HUES48 (cell line): ENCODE measurements at regions not wholly inside any gene's neighbourhood (a gene's known extent, or its start where the extent isn't known, plus 50 kb on each side); places are given as distances from the start of the nearest gene placed in this dataset.

Source experiments
- H3K27ac ChIP-seq: one replicate; pipeline ENCODE4 v1.7.0; 2013; ENCODE audit warnings: low read depth, low read length, inconsistent platforms
- H3K27me3 ChIP-seq: 2 replicates; pipeline ENCODE4 v1.6.1; 2013; ENCODE audit warnings: mild to moderate bottlenecking, low read length; ENCODE audit not compliant: control insufficient read depth, insufficient read depth
- H3K36me3 ChIP-seq: 2 replicates; pipeline ENCODE4 v1.6.1; 2013; ENCODE audit warnings: low read length; ENCODE audit not compliant: control insufficient read depth, insufficient read depth
- H3K4me1 ChIP-seq: 2 replicates; pipeline ENCODE4 v1.6.1; 2013; ENCODE audit warnings: mild to moderate bottlenecking, low read length; ENCODE audit not compliant: control insufficient read depth, insufficient read depth
- H3K4me3 ChIP-seq: 2 replicates; pipeline ENCODE4 v1.5.1; 2013; ENCODE audit warnings: mild to moderate bottlenecking, low read depth, low read length
- H3K9ac ChIP-seq: 2 replicates; pipeline ENCODE4 v1.6.1; 2013; ENCODE audit warnings: mild to moderate bottlenecking, low read depth, low read length, moderate library complexity
- H3K9me3 ChIP-seq: 2 replicates; pipeline ENCODE4 v1.6.1; 2013; ENCODE audit warnings: low read length; ENCODE audit not compliant: control insufficient read depth, insufficient read depth

DNA sequence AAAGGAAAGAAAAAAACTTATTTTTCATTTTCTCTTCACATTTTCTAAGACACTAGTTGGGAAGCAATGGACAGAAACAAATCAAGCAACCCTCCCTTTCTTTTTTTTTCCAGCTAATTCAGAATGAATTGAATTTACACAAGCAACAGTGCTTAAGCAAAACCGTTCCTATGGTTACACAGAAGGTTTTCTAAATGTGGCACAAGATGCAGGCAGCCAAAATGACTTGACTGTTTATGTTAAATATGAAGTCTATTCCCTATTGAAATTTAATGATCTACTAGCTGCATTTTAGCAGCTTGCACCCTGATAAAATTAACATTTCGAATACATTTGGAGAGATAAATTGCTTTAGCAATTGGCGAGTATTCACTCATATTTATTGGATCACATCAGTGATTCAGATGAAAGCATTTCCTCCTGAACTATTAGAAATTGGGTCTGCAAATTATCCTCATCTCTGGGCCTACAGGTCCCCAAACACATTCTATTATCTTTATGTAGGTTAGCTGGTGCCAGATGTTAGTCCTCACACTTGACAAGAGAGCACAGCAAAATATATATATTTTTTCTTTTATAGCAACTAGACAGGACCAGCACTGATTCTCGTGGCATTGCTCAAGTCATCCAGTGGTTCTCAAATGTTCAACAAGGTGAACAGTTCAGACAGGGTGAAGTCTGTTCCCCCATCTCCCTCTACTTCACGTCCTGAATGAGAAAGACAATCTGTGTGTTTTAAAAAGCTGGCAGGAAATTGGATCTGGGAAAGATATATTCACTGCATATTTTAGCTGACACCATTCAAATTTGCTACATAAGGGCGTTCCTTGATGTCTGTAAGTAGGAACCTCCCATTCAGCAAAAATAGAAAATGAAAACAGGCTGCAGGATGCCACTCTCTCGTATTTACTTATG, 463.6 kb upstream of the KCNMB2 start:
- Histone ChIP-seq H3K27ac (no peak overlapping the region), H3K9me3 (no peaks in the 10 kb centered on the region), H3K9ac (no peak overlapping the region), H3K36me3 (no peaks in the 10 kb centered on the region), H3K27me3 (no peaks in the 10 kb centered on the region), H3K4me1 (no peaks in the 10 kb centered on the region), H3K4me3 (no peak overlapping the region)

DNA sequence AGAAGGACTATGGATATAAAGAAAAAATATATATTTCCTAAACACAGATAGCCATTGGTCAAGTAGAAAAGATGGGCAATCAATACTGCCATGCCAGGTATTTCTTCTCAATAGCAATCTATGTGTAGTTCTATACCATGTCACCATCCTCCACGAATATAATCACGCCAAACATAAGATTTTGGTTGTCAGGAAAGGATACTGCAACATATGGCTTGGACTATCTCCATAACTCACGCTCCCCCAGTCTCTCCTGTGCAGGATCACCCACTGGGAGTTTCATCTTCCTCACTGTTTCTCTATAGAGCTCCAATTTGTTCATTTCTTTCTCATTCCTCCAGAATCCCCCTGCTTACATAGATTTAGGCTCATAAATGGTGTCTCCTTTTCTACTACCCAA, 462.9 kb upstream of the KCNMB2 start:
- Histone ChIP-seq H3K27me3 (no peaks in the 10 kb centered on the region), H3K36me3 (no peaks in the 10 kb centered on the region), H3K27ac (no peak overlapping the region), H3K9ac (no peak overlapping the region), H3K4me3 (no peak overlapping the region), H3K9me3 (no peaks in the 10 kb centered on the region), H3K4me1 (no peaks in the 10 kb centered on the region)

DNA sequence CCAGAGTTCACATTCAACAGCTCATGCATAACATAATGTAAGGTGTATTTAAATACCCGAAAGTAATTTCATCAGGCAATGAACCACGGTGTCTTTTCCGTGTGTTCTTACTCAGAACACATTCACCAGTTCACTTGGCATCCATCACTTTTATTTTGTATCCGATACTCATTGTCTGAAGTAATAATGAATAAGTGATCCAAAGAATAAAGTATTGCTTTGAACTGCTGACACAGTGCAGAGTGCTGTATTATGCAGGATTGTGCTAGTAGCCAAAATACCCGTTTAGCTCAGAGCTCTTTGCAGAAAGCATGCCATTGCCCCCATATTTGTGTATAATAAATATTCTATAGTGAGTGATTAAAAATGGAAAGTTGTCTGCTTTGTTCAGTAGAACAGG, 460.9 kb upstream of the KCNMB2 start:
- Histone ChIP-seq H3K9me3 (no peaks in the 10 kb centered on the region), H3K27ac (no peak overlapping the region), H3K4me3 (no peak overlapping the region), H3K27me3 (no peaks in the 10 kb centered on the region), H3K36me3 (no peaks in the 10 kb centered on the region), H3K9ac (no peak overlapping the region), H3K4me1 (no peaks in the 10 kb centered on the region)

DNA sequence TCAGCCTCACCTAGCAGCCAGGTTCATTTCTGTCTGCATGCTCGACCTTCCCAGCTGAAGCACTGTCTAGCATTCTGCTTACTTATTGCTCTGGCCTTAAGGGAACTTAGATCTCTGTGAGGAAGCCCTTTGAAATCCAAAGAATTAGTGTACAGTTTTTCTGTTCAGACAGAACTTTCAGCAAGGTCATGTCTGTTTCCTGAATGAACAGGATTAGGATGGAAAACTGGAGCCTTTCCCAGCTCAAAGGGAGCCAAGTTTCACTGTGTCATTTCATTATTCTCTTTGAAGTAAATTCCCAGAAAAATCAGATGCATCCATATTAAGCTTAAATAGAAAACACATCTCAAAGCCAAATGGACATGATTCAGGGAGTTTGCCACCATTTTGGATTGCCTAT, 457.3 kb upstream of the KCNMB2 start:
- Histone ChIP-seq H3K4me3 (no peak overlapping the region), H3K27ac (no peak overlapping the region), H3K9ac (no peak overlapping the region), H3K4me1 (peaks cover 5% of the 10 kb centered on the region), H3K27me3 (no peaks in the 10 kb centered on the region), H3K36me3 (no peaks in the 10 kb centered on the region), H3K9me3 (no peaks in the 10 kb centered on the region)

DNA sequence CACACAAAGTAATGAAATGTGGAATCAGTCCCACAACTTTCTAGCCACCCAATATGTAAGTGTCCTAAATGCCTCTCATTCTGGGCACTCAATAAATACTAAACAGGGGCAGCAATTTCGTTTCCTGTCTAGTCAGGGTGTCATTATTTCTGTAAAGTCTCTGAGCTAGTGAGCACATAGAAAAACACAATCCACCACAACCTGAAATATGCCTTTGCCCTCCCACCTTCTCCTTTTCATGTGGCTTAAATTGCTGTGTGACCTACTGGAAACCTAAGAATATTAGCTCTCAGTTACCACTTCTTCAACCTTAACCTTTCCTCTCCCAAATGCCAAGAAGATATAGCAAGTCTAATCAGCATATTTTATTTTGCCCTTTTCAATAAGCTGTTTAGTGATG, 456.3 kb upstream of the KCNMB2 start:
- Histone ChIP-seq H3K27ac (no peak overlapping the region), H3K9me3 (no peaks in the 10 kb centered on the region), H3K4me1 (peaks cover 14% of the 10 kb centered on the region), H3K9ac (no peak overlapping the region), H3K4me3 (no peak overlapping the region), H3K27me3 (no peaks in the 10 kb centered on the region), H3K36me3 (no peaks in the 10 kb centered on the region)

DNA sequence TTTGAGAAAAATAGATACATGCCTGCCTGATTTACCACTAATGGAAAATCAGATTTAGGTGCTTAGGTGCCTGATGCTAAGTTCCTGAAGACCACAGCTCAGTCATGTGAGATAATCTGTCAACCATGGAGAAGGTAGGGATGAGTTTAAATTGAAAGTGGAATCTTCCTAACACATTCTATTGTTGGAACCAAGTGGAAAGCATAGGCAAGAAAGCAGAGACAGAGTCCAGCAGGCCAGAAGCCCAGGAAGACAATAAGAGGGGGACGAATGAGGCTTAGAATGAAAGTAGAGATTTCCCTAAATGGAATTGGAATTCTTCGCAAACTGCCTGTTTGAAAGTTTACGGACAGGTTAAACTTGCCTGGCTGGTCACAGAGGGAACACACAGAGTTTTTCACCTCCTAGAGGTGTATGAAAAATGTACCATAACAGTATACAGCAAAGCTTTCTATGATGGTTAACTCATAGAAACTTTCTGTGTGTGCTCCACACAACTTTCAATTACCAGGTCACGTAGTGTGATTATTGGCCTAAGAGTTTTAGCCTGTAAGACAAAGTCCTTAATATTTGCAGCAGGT, 453.8 kb upstream of the KCNMB2 start:
- peaks cover 24% of the 10 kb centered on the region for H3K4me1 ChIP-seq
- H3K9me3 ChIP-seq = no peaks in the 10 kb centered on the region
- no peak overlapping the region for H3K4me3 ChIP-seq
- no peak overlapping the region for H3K9ac ChIP-seq
- no peaks in the 10 kb centered on the region for H3K27me3 ChIP-seq
- H3K36me3 ChIP-seq = no peaks in the 10 kb centered on the region
- no peak overlapping the region for H3K27ac ChIP-seq

DNA sequence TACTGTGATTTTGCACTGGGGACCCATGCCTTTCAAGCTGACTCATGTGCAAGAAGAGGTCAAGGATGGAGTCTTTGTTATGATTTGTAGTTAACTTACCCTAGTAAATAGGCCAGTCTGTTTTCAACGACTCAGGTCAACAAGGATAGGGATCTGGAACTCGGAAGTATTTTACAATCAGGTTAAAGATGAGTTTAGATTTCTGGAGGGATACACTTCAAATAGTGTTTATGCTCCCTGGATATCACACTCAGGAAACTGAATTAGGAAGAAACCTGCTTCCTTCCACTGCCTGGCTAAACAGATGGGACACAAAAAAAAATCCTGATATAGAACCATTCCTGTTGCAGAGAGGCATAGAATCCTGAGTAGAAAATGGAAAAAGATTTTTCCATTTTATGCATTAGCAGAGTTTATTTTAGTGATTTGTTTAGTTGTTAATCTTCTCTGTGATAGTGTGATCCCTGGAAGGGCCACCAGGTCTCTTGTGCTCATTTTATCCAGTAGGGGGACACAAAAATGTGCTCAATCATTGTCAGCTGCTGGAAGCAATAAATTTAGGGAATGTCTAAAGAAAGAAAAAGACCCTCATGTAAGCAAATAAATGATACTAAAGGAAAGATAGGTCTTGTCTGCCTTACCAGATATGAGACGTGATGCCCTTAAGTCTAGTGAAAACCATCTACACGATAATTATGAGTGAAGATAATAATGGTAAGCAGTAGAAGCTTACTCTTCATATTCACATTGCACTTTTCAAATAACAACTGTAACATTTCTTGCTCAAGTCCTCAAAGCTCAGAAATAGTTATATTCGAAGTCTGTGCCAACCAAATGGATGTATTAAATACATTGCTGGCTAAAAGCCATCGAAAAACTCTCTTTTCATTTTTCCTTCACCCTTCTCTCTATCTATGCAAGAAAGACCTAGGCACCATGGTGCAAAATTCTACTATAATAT, 452.1 kb upstream of the KCNMB2 start:
- Histone ChIP-seq H3K9ac (no peak overlapping the region; the same call in 1 of the 2 replicates), H3K27me3 (no peaks in the 10 kb centered on the region), H3K27ac (peak overlapping the region; percentile 31), H3K4me1 (peaks cover 24% of the 10 kb centered on the region), H3K4me3 (no peak overlapping the region), H3K36me3 (no peaks in the 10 kb centered on the region), H3K9me3 (no peaks in the 10 kb centered on the region)

DNA sequence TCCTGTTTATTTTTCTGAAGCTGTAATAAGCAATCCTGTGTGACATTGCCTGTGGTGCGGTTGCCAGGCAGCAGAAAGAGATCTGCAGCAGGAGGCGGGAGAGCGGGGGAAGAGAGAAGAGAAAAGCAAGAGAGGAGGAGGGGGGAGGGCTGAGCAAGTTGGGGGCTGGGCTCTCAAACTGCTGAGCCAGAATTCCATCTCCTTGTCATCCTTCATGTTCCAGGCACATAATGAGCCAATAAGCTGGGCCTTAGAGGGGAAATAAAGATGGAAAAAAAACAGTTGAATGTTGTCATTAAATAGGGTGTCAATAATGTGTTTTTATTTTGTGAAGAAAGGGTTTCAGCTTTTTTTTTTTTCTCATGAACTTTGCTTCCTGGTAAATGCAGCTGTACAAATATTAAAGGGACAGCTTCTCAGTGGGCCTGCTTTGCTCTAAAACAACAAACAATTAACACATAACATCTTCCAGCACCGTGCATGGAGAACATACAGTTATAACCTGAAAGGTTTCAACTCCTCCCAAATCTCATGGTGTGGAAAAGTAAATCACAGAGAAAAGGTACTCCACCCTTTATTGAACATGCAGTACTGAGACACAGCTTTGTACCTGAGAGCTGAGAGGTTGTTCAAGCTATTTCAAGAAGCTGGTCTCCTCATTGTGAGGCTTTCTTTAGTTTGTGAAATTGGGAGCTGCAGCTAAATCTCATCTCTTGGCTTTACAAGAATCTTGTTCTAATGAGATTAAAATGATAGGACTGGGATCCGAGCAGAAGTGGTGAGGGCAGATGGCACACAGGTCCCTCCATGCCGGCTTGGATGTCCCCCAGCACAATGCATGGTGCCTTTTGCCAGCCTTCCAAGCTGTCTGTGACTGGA, 451.1 kb upstream of the KCNMB2 start:
- Histone ChIP-seq H3K9me3 (no peaks in the 10 kb centered on the region), H3K9ac (no peak overlapping the region), H3K4me1 (peaks cover 24% of the 10 kb centered on the region), H3K27me3 (no peaks in the 10 kb centered on the region), H3K4me3 (no peak overlapping the region), H3K36me3 (no peaks in the 10 kb centered on the region), H3K27ac (no peak overlapping the region)

DNA sequence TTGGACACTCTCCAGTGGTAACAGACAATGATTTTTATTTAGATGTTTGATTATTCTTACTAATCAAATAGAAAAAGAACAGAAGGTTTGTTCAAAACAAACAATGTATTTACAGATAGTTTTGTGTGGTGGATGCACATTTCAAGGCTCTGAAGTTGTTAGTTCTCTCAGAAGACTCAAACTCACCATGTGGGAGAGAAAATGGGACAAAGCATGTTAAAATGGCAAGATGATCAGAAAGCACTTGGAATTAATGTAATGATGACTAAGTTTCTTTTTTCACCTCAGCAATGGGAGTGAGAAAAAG, 450.5 kb upstream of the KCNMB2 start:
- Histone ChIP-seq H3K4me1 (peaks cover 24% of the 10 kb centered on the region), H3K4me3 (no peak overlapping the region), H3K9ac (no peak overlapping the region), H3K27me3 (no peaks in the 10 kb centered on the region), H3K9me3 (no peaks in the 10 kb centered on the region), H3K36me3 (no peaks in the 10 kb centered on the region), H3K27ac (no peak overlapping the region)

DNA sequence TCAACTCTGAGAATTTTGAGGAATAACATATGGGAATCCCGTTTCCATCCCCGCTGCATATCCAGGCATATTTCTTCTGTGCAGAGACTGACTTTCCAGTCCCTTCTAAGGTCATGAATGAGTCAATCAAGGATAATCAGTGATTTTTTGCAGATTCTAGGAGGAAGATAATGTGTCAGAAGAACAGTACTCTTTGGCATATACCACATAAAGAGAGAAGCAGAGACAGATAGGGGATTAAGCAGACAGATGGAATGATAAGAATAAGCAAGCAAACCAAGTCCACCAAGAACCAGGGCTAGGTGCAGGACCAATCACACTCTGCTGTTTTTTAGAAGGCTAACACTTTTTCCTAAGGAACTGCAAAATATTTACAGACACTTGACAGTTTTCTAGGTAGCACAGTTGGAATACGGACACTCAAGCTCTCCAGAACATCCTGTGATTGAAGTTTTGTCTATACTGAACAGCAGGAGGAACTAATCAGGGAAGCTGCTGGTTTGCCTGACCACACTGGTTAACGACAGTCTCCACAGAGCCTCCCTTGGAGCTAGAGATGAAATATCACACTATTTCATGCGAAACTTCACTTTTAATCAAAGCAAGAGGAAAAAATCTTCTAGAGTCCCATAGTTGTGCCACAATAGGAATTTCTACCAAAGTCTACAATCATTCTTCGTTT, 450.0 kb upstream of the KCNMB2 start:
- Histone ChIP-seq H3K27me3 (no peaks in the 10 kb centered on the region), H3K9me3 (no peaks in the 10 kb centered on the region), H3K36me3 (no peaks in the 10 kb centered on the region), H3K4me1 (peaks cover 24% of the 10 kb centered on the region), H3K27ac (no peak overlapping the region), H3K9ac (no peak overlapping the region), H3K4me3 (no peak overlapping the region)
